H1 (cell line): ENCODE measurements at regions not wholly inside any gene's neighbourhood (a gene's known extent, or its start where the extent isn't known, plus 50 kb on each side); places are given as distances from the start of the nearest gene placed in this dataset.

Experiments used
- CTCF ChIA-PET: fragments of 300-600 bp; sonication (Branson Sonifier 250); formaldehyde crosslinking; loops from one replicate; lab custom pipeline; 2021; ENCODE audit not compliant: partially characterized antibody; lab: Charles Lee
- POLR2A ChIA-PET: fragments of 300-600 bp; sonication (Branson Sonifier 250); formaldehyde crosslinking; loops from one replicate; lab custom pipeline; 2021; ENCODE audit warnings: inconsistent platforms; ENCODE audit not compliant: partially characterized antibody; lab: Charles Lee
- DNase-seq, 2 experiments: peaks; one replicate each; pipeline versions ENCODE4 v3.0.0 to v3.0.0-alpha.2; 2010 to 2022; ENCODE audit warnings: low spot score in 2 of 2, low read depth in 1 of 2, mixed read lengths in 1 of 2
- FAIRE-seq: peaks from 2 replicates; lab custom pipeline; 2011; peaks lifted over from hg19 to GRCh38; lab: Jason Lieb, UNC
- H2AFZ ChIP-seq: 2 replicates; pipeline ENCODE4 v1.8.1; 2012; ENCODE audit warnings: low read length, inconsistent platforms
- H2AK5ac ChIP-seq: 2 replicates; pipeline ENCODE4 v1.6.1; 2013; ENCODE audit warnings: low read depth, low read length
- H2BK120ac ChIP-seq: replicated peaks from 2 replicates; pipeline ENCODE3; 2013; ENCODE audit warnings: low read depth, low read length, inconsistent platforms
- H2BK12ac ChIP-seq: 2 replicates; pipeline ENCODE4 v1.6.1; 2013; ENCODE audit warnings: low read depth, low read length
- H2BK15ac ChIP-seq: 2 replicates; pipeline ENCODE4 v1.6.1; 2013; ENCODE audit warnings: low read length
- H2BK20ac ChIP-seq: 2 replicates; pipeline ENCODE4 v1.6.1; 2013; ENCODE audit warnings: low read length
- H2BK5ac ChIP-seq: 2 replicates; pipeline ENCODE4 v1.6.1; 2013; ENCODE audit warnings: low read depth, low read length
- H3K14ac ChIP-seq: 2 replicates; pipeline ENCODE4 v1.6.1; 2013; ENCODE audit warnings: inconsistent platforms; ENCODE audit not compliant: insufficient read length
- H3K18ac ChIP-seq: 2 replicates; pipeline ENCODE4 v1.6.1; 2013; ENCODE audit warnings: low read length; ENCODE audit errors: extremely low read depth
- H3K23ac ChIP-seq: 2 replicates; pipeline ENCODE4 v1.6.1; 2013; ENCODE audit warnings: inconsistent platforms; ENCODE audit not compliant: insufficient read length
- H3K23me2 ChIP-seq: 2 replicates; pipeline ENCODE4 v1.6.1; 2013; ENCODE audit warnings: low read depth, low read length
- H3K27ac ChIP-seq: 2 replicates; pipeline ENCODE4 v1.6.1; 2011; ENCODE audit warnings: low read depth, low read length, inconsistent platforms
- H3K27me3 ChIP-seq, 4 experiments: replicated peaks in 1 of 4; 1 replicate in 1 of 4; 2 replicates in 3 of 4; pipeline versions ENCODE4 v1.6.1 to v1.8.1; 2011 to 2013; ENCODE audit warnings: low read length in 3 of 4, mild to moderate bottlenecking in 3 of 4, inconsistent platforms in 2 of 4, mixed read lengths in 2 of 4, moderate library complexity in 1 of 4; ENCODE audit not compliant: control insufficient read depth in 3 of 4, insufficient read depth in 3 of 4; ENCODE audit errors: extremely low read depth in 1 of 4
- H3K36me3 ChIP-seq, 4 experiments: 2 replicates each; pipeline versions ENCODE4 v1.6.1 to v1.8.1; 2011 to 2013; ENCODE audit warnings: mild to moderate bottlenecking in 4 of 4, low read length in 3 of 4, moderate library complexity in 2 of 4, control low read depth in 1 of 4, inconsistent platforms in 1 of 4; ENCODE audit not compliant: insufficient read depth in 4 of 4, control insufficient read depth in 2 of 4
- H3K4ac ChIP-seq: replicated peaks from 2 replicates; pipeline ENCODE3; 2013; ENCODE audit warnings: low read length, low read depth, mixed read lengths, inconsistent platforms; ENCODE audit not compliant: insufficient read length
- H3K4me1 ChIP-seq, 4 experiments: replicated peaks in 1 of 4; 1 replicate in 1 of 4; 2 replicates in 3 of 4; pipeline versions ENCODE4 v1.6.1 to v1.8.1; 2011 to 2013; ENCODE audit warnings: low read length in 3 of 4, inconsistent platforms in 2 of 4, mixed read lengths in 1 of 4; ENCODE audit not compliant: insufficient read depth in 4 of 4, control insufficient read depth in 3 of 4
- H3K4me2 ChIP-seq, 2 experiments: 2 replicates each; pipeline versions ENCODE4 v1.6.1 to v1.8.1; 2011 to 2013; ENCODE audit warnings: low read depth in 2 of 2, low read length in 2 of 2, control low read depth in 1 of 2, inconsistent platforms in 1 of 2, mild to moderate bottlenecking in 1 of 2; ENCODE audit not compliant: insufficient read depth in 1 of 2
- H3K4me3 ChIP-seq, 4 experiments: fragments of 200-600, 300-600 bp in 1 of 4; sonication (generic), shearing (Covaris generic), sonication (Bioruptor Twin) in 1 of 4; 2 replicates each; pipeline versions ENCODE4 v1.5.1 to v1.8.1; 2011 to 2016; ENCODE audit warnings: low read length in 4 of 4, low read depth in 3 of 4, control low read depth in 2 of 4, inconsistent platforms in 2 of 4, mild to moderate bottlenecking in 2 of 4, mixed read lengths in 1 of 4, moderate library complexity in 1 of 4; ENCODE audit not compliant: insufficient read depth in 2 of 4; ENCODE audit errors: extremely low read depth in 1 of 4
- H3K56ac ChIP-seq: replicated peaks from 2 replicates; pipeline ENCODE3; 2013; ENCODE audit warnings: low read depth, mild to moderate bottlenecking, mixed read lengths, low read length, inconsistent platforms; ENCODE audit not compliant: insufficient read length
- H3K79me1 ChIP-seq: 2 replicates; pipeline ENCODE4 v1.6.1; 2013; ENCODE audit warnings: low read depth, low read length, control low read depth
- H3K79me2 ChIP-seq, 2 experiments: 2 replicates each; pipeline versions ENCODE4 v1.6.1 to v1.8.1; 2012 to 2013; ENCODE audit warnings: low read length in 2 of 2, mild to moderate bottlenecking in 2 of 2, inconsistent platforms in 1 of 2; ENCODE audit not compliant: insufficient read depth in 2 of 2, control insufficient read depth in 1 of 2
- H3K9ac ChIP-seq, 4 experiments: replicated peaks in 1 of 4; 1 replicate in 1 of 4; 2 replicates in 3 of 4; pipeline versions ENCODE4 v1.6.1 to v1.8.1; 2011 to 2013; ENCODE audit warnings: low read depth in 3 of 4, low read length in 3 of 4, control low read depth in 2 of 4, mild to moderate bottlenecking in 2 of 4, moderate library complexity in 2 of 4, inconsistent platforms in 1 of 4; ENCODE audit errors: extremely low read depth in 1 of 4
- H3K9me3 ChIP-seq, 2 experiments: 2 replicates each; pipeline versions ENCODE4 v1.6.1 to v1.8.1; 2012 to 2013; ENCODE audit warnings: mild to moderate bottlenecking in 2 of 2, moderate library complexity in 2 of 2, control low read depth in 1 of 2, inconsistent platforms in 1 of 2, low read depth in 1 of 2, low read length in 1 of 2, mixed read lengths in 1 of 2; ENCODE audit not compliant: insufficient read depth in 2 of 2
- H4K20me1 ChIP-seq, 2 experiments: replicated peaks in 1 of 2; 2 replicates each; pipeline versions ENCODE3 to v1.8.1; 2011 to 2013; ENCODE audit warnings: inconsistent platforms in 2 of 2, low read length in 2 of 2, mild to moderate bottlenecking in 1 of 2; ENCODE audit not compliant: insufficient read depth in 2 of 2, control insufficient read depth in 1 of 2
- H4K5ac ChIP-seq: 2 replicates; pipeline ENCODE4 v1.6.1; 2013; ENCODE audit warnings: low read length, low read depth, mixed read lengths, inconsistent platforms; ENCODE audit not compliant: insufficient read length
- H4K8ac ChIP-seq: 2 replicates; pipeline ENCODE4 v1.8.0; 2013; ENCODE audit warnings: mild to moderate bottlenecking, moderate library complexity, low read length, inconsistent platforms; ENCODE audit not compliant: insufficient read depth; ENCODE audit errors: extremely low read depth
- H4K91ac ChIP-seq: replicated peaks from 2 replicates; pipeline ENCODE3; 2013; ENCODE audit warnings: low read length, mixed read lengths, inconsistent platforms; ENCODE audit not compliant: insufficient read length
- BCL11A ChIP-seq, 2 experiments: IDR thresholded peaks; one replicate each; pipeline ENCODE4 v1.6.1; 2011; ENCODE audit warnings: low read depth in 2 of 2, low read length in 2 of 2, mild to moderate bottlenecking in 2 of 2
- HDAC2 ChIP-seq, 2 experiments: fragments of 300-600 bp in 1 of 2; sonication (generic) in 1 of 2; IDR thresholded peaks; 2 replicates each; pipeline ENCODE4 v1.6.1; 2011 to 2012; ENCODE audit warnings: low read depth in 2 of 2, low read length in 2 of 2, mild to moderate bottlenecking in 2 of 2, moderate library complexity in 2 of 2, borderline replicate concordance in 1 of 2, inconsistent platforms in 1 of 2
- MAFK ChIP-seq: IDR thresholded peaks from 2 replicates; pipeline ENCODE4 v1.6.1; 2012; ENCODE audit warnings: low read depth, mild to moderate bottlenecking, improper control_type of control experiment, low read length
- SAP30 ChIP-seq: fragments of 300-600 bp; sonication (generic); IDR thresholded peaks from 2 replicates; pipeline ENCODE4 v1.7.1; 2012; ENCODE audit warnings: low read length, moderate library complexity, mild to moderate bottlenecking, inconsistent platforms; ENCODE audit not compliant: insufficient read depth, insufficient replicate concordance
- SP2 ChIP-seq: IDR thresholded peaks from 2 replicates; pipeline ENCODE4 v1.6.1; 2012; ENCODE audit warnings: mild to moderate bottlenecking, low read length, inconsistent platforms
- SRF ChIP-seq: IDR thresholded peaks from 2 replicates; pipeline ENCODE4 v1.6.1; 2011; ENCODE audit warnings: mild to moderate bottlenecking, low read depth, low read length, moderate library complexity
- TBP ChIP-seq: IDR thresholded peaks from 2 replicates; pipeline ENCODE4 v1.6.1; 2011; ENCODE audit warnings: low read depth, low read length, improper control_type of control experiment
- WGBS, 2 experiments: shearing (Covaris generic) in 1 of 2; methylation state at CpG; one replicate each; pipeline versions ENCODE4 v1.1.6 to v1.1.7; 2013 to 2015; ENCODE audit warnings: low lambda C conversion rate in 2 of 2, mixed read lengths in 2 of 2, inconsistent platforms in 1 of 2, low coverage in 1 of 2, missing lambda C conversion rate in 1 of 2; ENCODE audit not compliant: insufficient replicate concordance in 2 of 2, insufficient coverage in 1 of 2, insufficient read length in 1 of 2; ENCODE audit errors: extremely low coverage in 1 of 2, missing lambda C conversion rate in 1 of 2; 5-methylcytosine and 5-hydroxymethylcytosine counted together

DNA sequence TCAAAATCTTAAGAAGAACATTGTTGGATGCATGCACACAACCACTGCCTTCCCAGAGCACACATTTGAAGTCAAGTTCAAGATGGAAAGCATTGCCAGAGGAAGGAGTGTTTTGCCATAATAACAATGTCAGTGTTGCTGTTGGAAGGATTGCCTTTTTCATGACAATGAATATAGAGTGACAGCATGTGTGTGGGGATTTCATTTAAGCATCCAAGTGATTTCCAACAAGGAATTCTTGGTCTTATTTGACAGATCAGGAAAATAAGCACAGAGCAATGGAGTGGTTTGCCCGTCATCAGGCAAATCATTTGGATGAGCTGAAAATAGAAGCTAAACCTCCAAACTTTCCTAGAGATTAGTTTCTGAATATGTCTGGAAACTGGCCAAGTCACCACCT lies 140.0 kb upstream of the RAI14 start:
- no peak for TF ChIP-seq SRF
- TF ChIP-seq MAFK = no peak
- no peak for TF ChIP-seq HDAC2 (IDR thresholded peaks at IDR 0.05; ENCODE audit: borderline replicate concordance in 1 of 2, low read depth in 2 of 2, low read length in 2 of 2)
- no peak for TF ChIP-seq BCL11A (IDR thresholded peaks at IDR 0.05; ENCODE audit: low read depth in 2 of 2, low read length in 2 of 2)
- no peak for TF ChIP-seq SAP30
- TF ChIP-seq SP2 = no peak
- TF ChIP-seq TBP = no peak

More for the DNA sequence above, 140.0 kb upstream of the RAI14 start:
- DNase-seq (no peak), FAIRE-seq (no peak)
- Histone ChIP-seq H2BK5ac (no peak overlapping the region), H2BK15ac (no peak overlapping the region), H2AK5ac (no peak overlapping the region), H2AFZ (no peak overlapping the region), H3K23ac (no peak overlapping the region), H3K4me2 (no peak overlapping the region), H3K79me2 (no peaks in the 10 kb centered on the region), H3K14ac (no peak overlapping the region), H3K18ac (no peak overlapping the region), H3K27ac (no peak overlapping the region), H3K4me1 (peaks cover 0 to 2% (median 0%) of the 10 kb centered on the region in 4 experiments; a peak in 1 of 7 replicates), H3K27me3 (no peaks in the 10 kb centered on the region), H3K4me3 (no peak overlapping the region), H3K36me3 (no peaks in the 10 kb centered on the region), H3K79me1 (no peaks in the 10 kb centered on the region), H3K9me3 (no peaks in the 10 kb centered on the region), H4K5ac (no peak overlapping the region), H2BK20ac (no peak overlapping the region), H3K23me2 (no peaks in the 10 kb centered on the region), H2BK12ac (no peak overlapping the region), H4K20me1 (no peaks in the 10 kb centered on the region), H4K8ac (no peak overlapping the region), H3K56ac (no peak overlapping the region), H2BK120ac (no peak overlapping the region), H3K4ac (no peak overlapping the region), H4K91ac (no peak overlapping the region), H3K9ac (no peak overlapping the region)
- CTCF ChIA-PET = interaction anchor here (0.6 to 1.0 kb wide), 4 partner anchors 25 to 480 kb away, joined by 3 to 5 read pairs (median 3); no protein-coding TSS in a partner anchor
- POLR2A ChIA-PET = no interaction called here
- WGBS, 2 experiments = 92% methylated on average over 1 of the region's 1 CpG; no CpG with 5 or more reads in 1 of the 2 experiments
